ENCODE measurements at regions not wholly inside any gene's neighbourhood (a gene's known extent, or its start where the extent isn't known, plus 50 kb on each side); places are given as distances from the start of the nearest gene placed in this dataset.
A peak's percentile ranks its signal among the peaks of the same experiment; 100 is the strongest.

- WGBS, result 85% methylated on average over 2 of the region's 2 CpGs
- Histone ChIP-seq H3K9me3 (no peaks in the 10 kb centered on the region), H3K4me1 (peaks cover 0 to 9% (median 7%) of the 10 kb centered on the region in 4 donors), H3K36me3 (no peaks in the 10 kb centered on the region), H3K4me3 (no peak overlapping the region), H3K27ac (replicated peaks in 1 of 4) (no peak overlapping the region), H3K27me3 (no peaks in the 10 kb centered on the region)
- TF ChIP-seq POLR2AphosphoS5 (IDR thresholded peaks at IDR 0.05), result no peak
- no peak for TF ChIP-seq EP300 (IDR thresholded peaks at IDR 0.05)
- TF ChIP-seq POLR2A (IDR thresholded peaks at IDR 0.05; ENCODE audit: low read depth), result no peak
- TF ChIP-seq CTCF (IDR thresholded peaks at IDR 0.05), result peak; percentile 23 to 48 (median 45)
- intact Hi-C loops (cut with DNase I), result loop anchor here (10.0 kb wide), 1 partner anchor 132 kb away; no protein-coding TSS in a partner anchor
- DNase-seq (ENCODE audit: extremely low spot score), result no peak
Observed at GRCh38 chr15:38002883-38003477, 68.5 kb downstream of the TMCO5A start.

GRCh38 chr15:38004218-38004861, 69.9 kb downstream of the TMCO5A start:
- H3K4me3 ChIP-seq, result no peak overlapping the region
- 70% methylated on average over 4 of the region's 4 CpGs for WGBS
- DNase-seq (ENCODE audit: extremely low spot score), result no peak
- no peaks in the 10 kb centered on the region for H3K27me3 ChIP-seq
- H3K36me3 ChIP-seq, result no peaks in the 10 kb centered on the region
- TF ChIP-seq POLR2A (IDR thresholded peaks at IDR 0.05; ENCODE audit: low read depth) (no peak), POLR2AphosphoS5 (IDR thresholded peaks at IDR 0.05) (no peak), CTCF (IDR thresholded peaks at IDR 0.05) (no peak), EP300 (IDR thresholded peaks at IDR 0.05) (no peak)
- intact Hi-C loops (cut with DNase I), result loop anchor here (10.0 kb wide), 1 partner anchor 130 kb away; no protein-coding TSS in a partner anchor
- H3K9me3 ChIP-seq, result no peaks in the 10 kb centered on the region
- peaks cover 0 to 9% (median 7%) of the 10 kb centered on the region in 4 donors for H3K4me1 ChIP-seq
- H3K27ac ChIP-seq (replicated peaks in 1 of 4), result no peak overlapping the region

DNA sequence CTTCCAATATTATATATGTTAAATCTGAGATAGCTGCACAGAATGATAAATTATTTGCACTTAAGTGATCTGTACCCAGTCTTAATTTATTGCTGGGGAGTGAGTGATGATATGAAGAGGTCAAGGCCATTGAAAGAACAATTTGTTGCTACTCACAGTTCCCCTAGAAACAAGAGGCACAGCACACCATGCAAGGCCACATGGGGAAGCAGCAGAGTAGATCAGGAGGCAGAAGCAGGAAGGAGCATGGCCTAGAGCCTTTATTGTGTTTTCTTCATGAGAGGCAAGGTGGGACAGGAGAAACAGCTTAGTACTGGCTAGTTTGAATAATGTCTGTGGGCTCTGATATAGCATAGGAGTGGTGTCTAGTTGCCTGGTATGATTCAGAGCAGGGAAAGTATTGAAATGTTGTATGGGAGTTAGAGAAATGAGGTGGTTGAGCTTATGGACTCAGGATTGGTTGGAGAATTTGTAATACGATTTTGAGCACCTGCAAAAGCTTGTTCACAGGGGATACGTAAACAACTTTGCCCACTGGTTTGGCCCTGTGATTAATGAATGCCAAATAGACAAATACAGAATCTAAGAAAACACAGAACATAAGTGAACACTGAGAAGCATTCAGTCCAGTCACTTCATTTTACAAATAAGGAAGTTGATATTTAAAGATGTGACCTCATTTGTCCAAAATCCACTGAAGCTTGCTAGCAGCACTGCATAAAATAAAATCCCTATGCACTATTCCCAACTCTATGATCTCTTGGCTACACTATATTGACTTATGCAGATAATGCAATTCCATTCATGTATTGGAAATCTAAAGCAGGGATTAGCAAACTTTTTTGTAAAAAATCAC, 71.7 kb downstream of the TMCO5A start:
- TF ChIP-seq POLR2AphosphoS5 (IDR thresholded peaks at IDR 0.05) (no peak), POLR2A (IDR thresholded peaks at IDR 0.05; ENCODE audit: low read depth) (no peak), CTCF (IDR thresholded peaks at IDR 0.05) (no peak), EP300 (IDR thresholded peaks at IDR 0.05) (no peak)
- DNase-seq (ENCODE audit: extremely low spot score), result no peak
- H3K27ac ChIP-seq (replicated peaks in 1 of 4), result no peak overlapping the region
- WGBS, result 71% methylated on average over 2 of the region's 2 CpGs
- peaks cover 0 to 9% (median 7%) of the 10 kb centered on the region in 4 donors for H3K4me1 ChIP-seq
- no peaks in the 10 kb centered on the region for H3K27me3 ChIP-seq
- H3K9me3 ChIP-seq, result no peaks in the 10 kb centered on the region
- no peak overlapping the region for H3K4me3 ChIP-seq
- intact Hi-C loops (cut with DNase I), result loop anchor here (10.0 kb wide), 1 partner anchor 129 kb away; no protein-coding TSS in a partner anchor
- no peaks in the 10 kb centered on the region for H3K36me3 ChIP-seq

DNA sequence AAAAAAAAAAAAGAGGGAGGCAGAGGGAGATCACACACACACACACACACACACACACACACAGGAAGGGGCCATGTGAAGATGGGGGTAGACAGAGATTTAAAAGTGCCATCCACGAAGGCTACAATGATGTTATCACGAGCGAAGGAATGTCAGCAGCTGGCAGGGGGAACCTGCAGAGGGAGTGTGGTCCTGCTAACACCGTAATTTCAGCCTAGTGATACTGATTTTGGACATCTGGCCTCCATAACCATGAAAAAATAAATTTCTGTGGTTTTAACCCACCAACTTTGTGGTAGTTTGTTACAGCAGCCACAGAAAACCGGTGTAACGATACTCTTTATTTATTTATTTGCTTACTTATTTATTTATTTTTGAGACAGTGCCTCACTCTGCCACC, 76.0 kb downstream of the TMCO5A start:
- Histone ChIP-seq H3K9me3 (no peaks in the 10 kb centered on the region), H3K36me3 (no peaks in the 10 kb centered on the region), H3K4me1 (peaks cover 0 to 9% (median 7%) of the 10 kb centered on the region in 4 donors), H3K27me3 (no peaks in the 10 kb centered on the region), H3K4me3 (no peak overlapping the region), H3K27ac (replicated peaks in 1 of 4) (no peak overlapping the region)
- intact Hi-C loops (cut with DNase I), result no loop called here
- 86% methylated on average over 6 of the region's 6 CpGs for WGBS
- no peak for TF ChIP-seq POLR2A (IDR thresholded peaks at IDR 0.05; ENCODE audit: low read depth)
- no peak for TF ChIP-seq EP300 (IDR thresholded peaks at IDR 0.05)
- no peak for TF ChIP-seq CTCF (IDR thresholded peaks at IDR 0.05)
- TF ChIP-seq POLR2AphosphoS5 (IDR thresholded peaks at IDR 0.05), result no peak
- DNase-seq (ENCODE audit: extremely low spot score), result no peak
